ENCODE measurements at regions not wholly inside any gene's neighbourhood (a gene's known extent, or its start where the extent isn't known, plus 50 kb on each side); places are given as distances from the start of the nearest gene placed in this dataset.
"Not testable (repeated sequence)": the region's sequence is repeated elsewhere in the genome, so short reads cannot be mapped to it uniquely, and the experiment has no call there.

DNA sequence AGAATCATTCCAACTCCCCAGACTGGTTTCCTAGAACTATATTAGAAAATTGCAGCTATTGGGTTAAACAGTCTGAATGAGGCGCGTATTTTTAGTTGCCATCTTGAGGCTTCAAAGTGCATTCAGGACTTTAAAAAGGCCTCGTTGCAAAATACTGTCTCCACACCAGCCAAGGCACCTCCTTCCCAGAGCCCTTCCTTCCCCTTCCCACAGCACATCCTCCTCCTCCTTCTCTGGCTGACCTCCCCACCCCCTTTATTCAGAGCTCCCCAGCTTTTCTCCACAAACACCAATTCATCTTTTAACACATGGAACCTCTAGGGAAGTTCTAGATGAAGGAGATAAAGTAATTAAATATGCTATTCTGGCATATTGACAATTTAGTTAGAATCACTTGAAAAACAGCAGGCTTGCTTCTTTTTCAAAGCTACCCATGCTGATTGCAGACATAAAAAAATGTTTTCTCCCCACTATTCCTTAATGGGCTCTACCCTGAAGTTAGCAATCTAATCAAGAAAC is 90.3 kb downstream of the RTP5 start:
- DNase-seq: no peak

DNA sequence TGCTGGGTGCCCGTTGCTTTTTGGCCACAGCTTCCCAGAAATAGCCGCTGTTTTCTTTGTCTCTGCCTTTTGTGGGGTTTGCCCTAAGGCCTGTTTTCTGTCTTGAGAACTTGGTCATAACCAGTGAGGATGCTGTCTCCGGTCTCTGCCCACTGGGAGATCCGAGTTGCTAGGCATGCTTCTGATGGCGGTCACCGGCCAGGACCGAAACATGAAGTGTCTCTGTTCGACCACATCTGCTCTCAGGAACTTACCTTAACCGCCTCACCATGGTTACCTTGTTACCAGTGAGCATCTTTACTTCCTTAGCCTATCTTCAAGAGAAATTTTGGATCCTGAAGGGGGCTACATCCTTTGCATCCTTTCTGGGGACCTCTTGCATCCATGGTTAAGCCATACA is 91.9 kb downstream of the RTP5 start:
- DNase-seq: no peak

DNA sequence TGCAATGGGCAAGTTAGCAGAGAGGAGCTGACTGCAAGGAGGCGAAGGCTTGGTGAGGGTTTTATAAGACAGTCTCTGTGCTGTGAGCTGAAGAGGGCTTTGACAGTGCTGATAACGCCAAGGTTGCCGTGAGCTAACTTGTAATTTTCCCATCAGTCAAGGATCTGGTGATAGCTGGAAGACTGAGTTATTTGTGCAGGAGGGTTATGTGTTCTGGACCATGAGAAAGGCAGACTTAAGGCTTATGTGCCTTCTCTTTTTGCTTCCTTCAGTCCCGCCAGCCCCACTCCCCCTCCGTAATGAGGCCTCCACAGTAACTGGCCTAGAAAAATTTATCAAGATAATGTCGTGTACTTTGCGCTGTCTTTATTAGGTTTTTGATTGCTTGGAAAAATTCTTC is 94.6 kb downstream of the RTP5 start:
- no peak for DNase-seq

DNA sequence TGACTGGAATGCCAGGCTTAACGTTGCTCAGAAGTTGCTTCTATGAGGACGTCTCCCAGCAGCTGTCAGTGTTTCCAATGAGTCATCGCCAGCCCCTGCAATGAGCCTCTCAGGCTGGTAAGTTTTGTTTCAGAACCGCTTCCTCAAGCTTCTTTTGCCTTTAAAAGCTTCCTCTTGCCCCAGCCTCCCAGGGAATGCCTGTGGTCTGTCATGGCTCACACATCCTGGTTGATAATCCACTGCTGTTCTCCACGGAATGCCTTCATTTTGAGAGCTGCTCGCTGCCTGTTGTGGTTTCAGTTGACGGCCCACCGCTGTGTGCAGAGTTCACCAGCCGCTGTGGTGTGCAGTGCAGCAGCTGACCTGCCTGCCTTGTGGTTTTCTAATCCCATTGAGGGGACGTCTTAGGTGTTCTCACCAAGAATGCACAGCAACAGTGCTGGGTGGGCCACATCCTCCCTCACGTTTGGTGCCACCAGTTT is 96.4 kb downstream of the RTP5 start:
- DNase-seq: peak; percentile 64

DNA sequence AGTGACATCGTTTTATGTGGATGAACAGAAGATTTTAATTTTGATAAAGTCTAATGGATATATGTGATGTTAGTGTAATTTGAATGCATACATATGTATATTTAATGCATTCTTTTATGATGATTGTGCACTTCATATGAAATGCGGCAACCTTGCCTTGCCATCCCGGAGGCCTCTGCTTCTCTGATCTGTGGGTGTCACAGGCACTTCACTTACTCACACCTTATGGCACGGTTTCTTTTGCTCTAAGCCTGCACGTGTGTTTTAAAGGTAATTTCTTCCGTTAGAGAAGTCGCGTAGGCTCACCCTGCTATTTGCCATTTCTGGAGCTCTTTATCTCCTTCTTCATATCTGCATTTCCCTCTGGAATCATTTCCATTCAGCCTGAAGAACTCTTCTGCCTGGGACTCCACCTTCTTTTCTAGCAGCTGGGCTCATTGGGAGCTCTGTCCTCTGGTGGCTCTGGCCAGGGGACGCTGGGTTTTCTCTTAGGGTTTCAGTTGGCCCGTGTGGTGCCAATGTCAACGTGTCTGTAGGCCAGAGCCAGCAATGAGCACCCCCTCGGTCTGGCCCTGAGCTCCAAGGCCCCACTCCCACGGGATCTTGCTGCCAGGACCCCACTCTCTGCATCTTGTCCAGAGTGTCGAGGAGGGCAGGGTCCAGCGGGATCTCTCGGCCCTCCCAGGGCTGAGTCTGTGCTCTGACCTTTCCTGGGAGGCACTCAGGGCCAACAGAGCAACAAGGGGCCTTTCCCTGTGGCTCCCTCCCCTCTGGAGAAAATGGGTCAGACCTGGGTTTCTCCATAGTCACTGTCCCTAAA is 97.3 kb downstream of the RTP5 start:
- no peak for DNase-seq

DNA sequence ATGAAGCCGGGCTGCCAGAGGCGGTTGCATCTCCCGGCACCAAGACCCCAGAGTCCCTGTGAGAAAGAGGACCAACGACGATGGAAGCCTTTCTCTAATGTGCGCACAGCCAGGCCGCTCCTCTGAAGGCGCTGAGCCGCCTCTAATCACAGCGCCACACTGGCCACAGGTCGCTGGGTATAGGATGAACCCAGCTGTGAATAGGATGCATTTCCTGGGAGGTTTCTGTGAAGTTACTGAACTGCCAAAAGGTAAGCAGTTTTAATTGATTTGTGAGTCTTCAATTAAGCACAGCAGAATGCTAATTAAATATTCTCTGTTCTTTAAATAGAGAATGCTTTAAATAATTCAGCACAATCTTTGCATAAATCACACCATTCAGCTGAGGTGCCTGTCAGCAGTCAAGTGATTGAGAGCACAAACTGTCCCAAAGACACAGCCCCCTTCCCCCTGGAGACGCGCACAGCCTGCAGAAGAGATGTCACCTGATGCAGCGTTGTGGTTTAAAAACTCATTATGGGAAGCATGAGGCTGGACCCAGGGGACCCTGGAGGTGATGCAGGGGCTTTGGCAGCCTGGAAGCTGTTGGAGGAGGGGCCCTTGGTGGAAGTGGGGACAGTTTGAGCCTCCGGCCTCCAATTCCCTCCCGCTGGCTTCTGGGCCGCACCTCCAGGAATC is 98.1 kb downstream of the RTP5 start:
- DNase-seq: peak; percentile 25

DNA sequence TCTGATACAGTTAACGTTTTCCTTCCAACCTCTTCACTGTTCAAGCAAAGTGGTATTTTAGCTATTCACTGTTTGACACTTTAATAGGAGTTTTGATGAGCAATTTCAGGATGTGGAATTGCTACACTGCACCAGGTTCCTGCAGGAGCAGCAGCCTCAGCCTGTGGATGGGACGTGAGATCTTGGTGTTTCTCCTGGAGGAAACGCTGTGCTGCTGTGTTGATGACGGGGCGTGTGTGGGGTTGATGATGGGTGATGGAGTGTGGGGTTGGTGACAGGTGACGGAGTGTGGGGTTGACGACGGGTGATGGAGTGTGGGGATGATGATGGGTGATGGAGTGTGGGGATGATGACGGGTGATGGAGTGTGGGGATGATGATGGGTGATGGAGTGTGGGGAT is 98.9 kb downstream of the RTP5 start:
- no peak for DNase-seq

DNA sequence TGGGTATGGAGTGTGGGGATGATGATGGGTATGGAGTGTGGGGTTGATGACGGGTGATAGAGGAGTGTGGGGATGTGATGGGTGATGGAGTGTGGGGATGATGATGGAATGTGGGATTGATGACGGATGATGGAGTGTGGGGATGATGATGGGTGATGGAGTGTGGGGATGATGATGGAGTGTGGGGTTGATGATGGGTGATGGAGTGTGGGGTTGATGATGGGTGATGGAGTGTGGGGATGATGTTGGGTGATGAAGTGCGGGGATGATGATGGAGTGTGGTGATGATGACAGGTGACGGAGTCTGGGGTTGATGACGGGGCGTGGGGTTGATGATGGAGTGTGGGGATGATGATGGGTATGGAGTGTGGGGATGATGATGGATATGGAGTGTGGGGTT is 99.7 kb downstream of the RTP5 start:
- DNase-seq: not testable (repeated sequence)

DNA sequence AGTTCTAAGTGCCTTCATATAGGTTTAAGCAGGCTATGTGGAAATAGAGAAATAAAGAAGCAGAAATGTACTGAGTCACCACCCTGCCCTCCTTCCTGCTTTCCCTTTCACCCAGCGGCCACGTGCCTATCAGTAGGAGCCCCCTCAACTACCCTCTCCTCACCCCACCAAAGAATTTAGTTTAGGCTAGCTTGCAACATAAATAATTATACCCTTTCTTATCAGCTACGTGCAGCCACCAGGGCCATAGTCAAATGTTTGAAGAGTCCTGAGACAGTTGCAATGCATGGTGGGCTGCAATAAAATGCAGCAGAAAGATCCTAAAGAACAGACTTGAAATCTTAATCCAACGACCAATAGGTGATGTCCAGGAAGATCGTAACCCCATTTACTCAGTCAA is 101.2 kb downstream of the RTP5 start:
- no peak for DNase-seq

DNA sequence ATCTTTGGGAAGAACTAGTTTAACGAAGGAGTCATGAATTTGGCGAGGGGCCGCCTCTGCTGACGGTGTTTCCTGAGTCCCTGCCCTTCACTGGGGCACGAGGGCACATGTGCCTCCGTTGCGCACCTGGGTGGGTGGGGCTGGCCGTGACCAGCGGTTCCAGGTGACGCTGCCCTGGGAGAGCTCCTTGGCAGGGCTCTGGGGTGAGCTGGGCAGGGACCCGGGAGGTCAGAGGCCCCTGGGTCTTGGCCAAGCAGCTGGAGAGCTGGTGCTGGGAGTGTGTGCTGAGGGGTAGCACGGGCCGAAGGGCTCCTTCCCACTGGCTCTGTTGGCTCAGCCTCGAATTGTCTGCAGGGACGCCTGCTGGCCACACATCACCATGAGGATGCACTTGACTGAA is 104.6 kb downstream of the RTP5 start:
- DNase-seq: no peak

DNA sequence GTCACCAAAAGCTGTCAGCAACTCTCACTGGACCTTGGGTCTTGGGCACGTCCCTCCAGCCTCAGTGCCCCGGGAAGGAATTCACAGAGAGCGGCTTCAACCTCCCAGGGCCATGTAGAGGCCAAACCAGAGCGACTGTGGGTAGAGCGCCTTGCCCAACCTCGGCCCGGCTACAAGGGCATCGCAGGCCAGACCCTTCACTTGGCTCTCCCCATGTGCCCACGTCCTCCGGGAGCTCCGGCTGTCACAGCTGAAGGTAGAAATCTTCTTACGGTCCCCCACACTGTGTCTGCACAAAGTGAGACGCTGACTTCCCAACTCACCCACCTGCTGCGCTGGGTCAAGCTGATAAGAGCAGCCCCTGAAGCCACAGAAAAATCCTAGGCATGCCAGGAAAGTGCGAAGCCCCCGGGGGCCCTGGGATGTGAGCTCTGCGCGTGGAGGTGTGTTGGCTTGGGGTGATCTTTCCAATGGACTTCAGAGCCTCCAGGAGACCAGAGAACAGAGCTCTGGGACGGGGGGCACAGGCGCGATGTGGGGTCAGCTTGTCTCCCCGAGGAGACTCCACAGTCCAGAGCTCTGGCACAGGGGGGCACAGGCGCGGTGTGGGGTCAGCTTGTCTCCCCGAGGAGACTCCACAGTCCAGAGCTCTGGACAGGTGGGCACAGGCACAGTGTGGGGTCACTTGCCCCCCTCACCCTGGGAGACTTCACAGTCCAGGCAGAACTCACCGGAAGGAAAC is 105.5 kb downstream of the RTP5 start:
- no peak for DNase-seq

DNA sequence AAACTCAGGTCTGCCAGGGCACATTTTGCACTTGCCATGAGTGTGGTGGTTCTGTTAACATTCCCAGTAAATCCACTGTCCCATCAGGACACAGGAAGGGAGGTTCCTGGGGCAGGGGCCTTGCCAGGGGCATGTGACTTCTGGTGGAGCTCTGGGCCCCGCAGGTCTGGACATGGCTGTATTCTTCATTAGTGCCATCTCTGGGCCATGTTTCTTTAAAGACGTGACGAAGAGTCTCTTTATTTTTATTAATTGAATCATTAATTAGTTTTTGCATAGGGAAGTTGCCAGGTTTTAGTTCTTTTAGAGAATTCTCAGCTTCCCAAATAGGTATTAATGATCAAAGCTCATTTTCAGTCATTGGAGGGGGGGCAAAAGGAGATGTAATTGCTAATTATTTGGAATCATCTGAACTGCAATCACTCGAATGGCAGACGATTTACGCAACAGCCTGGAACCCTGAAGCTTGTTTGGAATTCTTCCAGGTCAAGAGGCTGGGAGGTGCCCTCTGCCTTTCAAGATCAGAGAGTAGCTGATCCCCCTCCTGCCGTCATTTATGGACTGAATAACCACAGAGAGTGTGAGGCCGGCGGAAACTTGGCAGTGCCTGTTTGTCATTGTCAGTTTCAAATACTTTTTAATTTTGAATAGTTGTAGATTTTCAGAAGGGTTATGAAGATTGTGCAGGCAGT is 106.2 kb downstream of the RTP5 start:
- DNase-seq: no peak

DNA sequence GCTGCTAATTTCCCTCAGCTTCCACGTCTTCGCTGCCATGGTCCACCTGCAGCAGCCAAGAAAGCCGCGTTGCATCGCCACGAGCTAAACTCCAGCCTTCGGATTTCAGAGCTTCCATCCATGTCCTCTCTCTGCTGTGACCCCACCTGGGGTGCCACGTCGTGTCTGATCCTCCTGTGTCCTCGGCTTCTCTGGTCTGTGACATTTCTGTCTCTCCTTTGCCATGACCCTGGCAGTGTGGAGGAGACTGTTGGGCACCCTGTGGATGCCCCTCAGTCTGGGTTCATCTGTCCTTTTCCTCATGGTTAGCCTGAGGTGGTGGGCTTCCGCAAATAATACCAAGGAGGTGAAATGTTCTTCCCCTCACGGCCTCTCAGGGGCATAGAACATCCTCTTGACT is 106.8 kb downstream of the RTP5 start:
- DNase-seq: no peak

DNA sequence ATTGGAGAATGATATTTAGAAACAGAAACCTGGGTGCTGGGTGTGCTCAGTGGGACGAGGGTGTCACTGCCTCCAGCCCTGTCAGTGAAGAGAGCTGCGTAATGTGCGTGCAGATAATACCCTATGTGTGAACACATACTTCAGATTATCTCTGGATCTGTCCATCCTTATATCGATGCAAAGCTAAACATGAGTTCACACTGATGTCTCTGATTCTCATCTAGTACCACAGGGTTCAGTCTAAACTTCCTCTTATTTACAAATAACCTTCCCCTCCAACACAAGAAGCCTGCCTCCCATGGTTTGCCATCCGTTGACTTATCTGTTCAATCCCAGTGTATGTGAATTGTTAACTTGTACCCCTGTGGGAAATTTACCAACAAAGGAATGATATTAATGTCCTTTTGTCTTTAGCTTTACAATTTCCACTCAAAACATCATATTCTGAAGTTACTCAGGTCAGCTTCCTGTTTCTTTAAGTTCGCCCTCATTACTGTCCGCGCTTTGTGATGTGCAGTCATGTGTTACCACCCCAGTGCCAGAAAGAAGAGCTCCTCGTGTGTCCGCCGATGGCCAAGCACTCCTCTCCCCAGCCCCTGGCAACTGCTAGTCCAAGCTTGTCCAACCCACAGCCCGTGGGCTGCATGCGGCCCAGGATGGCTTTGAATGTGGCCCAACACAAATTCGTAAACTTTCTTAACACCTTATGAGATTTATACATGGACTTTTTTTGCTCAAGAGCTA is 108.2 kb downstream of the RTP5 start:
- DNase-seq: no peak

DNA sequence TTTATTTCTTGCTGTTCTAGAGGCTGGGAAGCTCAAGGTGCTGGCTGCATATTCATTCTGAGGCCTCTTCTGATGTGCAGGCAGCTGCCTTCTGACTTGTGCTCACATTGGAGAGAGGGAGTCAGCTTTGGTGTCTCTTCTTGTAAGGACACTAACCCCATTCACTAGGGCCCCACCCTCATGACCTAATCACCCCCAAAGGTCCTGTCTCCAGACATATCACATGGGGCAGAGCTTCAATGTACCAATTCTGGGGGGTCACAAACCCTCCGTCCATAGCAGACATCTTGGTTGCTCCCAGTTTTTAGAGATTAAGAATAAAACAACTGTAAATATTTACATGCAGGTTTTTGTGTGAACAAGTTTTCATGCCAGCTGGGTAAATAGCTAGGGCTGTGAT is 109.1 kb downstream of the RTP5 start:
- DNase-seq: no peak

DNA sequence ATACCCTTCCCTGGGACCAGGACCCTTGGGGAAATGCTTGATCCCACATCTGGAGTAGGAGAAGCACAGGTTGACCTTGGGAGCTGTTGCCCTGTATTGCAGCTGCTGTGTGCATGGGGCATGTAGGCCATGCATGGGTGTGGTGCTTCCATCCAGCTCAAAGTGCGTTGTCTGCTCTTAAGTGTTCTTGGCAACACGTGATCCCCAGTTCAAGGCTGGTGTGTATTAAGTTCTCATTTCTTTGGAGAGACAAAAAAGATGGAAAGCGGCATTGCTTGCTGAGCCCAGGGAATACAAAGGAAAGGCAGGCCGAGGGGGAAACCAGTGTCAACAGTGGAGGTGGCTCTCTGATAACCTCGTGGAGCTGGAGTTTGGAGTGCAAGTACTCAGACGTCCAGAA is 110.7 kb downstream of the RTP5 start:
- no peak for DNase-seq

DNA sequence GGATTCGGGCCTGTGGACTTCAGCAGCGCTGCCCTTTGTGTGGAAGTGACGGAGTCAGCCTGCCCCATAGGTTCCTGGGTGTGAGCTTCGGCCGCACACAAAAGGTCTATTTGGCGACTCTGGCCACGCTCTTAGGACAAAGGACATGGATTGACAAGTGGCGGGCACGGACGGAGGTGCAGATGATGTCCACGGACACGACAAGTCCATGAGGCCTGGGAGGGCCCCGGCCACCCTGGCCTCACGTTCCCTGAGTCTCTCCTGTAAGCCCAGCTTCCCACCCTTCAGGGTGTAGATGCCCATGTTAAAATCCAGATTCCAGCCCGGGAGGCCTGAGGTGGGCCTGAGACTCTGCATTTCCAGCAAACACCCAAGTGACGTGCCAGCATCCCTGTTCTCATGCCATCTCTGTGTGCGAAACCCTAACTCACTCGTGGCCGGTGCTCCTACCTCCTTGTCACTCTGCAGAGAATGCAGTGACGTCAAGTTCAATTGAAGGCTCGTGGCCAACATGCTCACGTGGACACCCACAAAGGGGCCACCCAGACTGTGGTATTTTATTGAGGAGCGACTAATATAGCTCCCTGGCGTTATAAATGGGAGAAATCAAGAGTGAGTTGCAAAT is 111.7 kb downstream of the RTP5 start:
- no peak for DNase-seq

DNA sequence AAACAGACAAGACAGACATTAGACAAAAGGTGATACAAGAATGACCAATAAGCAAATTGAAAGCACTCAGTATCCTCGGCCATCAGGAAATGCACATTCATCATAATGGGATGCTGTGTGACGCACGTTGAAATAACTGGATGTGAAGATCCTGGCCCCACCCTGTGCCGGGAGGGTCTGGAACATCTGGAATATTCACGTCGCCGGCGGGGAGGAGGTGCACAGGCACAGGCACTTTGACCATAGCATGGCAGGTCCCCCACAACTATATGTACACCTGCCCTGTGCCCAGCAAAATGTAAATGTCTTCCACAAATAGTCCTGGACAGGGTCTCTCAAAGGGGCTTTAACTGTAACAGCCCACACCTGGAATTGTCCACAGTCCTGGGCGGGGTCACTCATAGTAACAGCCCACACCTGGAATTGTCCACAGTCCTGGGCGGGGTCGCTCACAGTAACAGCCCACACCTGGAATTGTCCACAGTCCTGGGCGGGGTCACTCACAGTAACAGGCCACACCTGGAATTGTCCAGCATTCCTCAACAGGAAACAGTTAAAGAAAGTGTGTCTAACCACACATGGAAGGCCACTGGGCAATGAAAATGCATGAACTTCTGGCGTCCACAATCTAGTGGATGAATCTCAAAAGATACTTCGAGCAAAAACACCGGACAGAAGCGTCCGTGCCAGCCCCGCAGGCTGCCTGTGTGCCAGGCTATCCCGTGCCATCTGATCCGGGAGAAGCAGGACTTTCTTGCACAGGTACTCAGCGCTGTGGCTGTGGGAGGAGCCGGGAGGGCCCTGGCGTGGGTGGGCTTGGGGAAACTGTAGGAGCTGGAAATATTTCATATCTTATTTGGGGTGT is 113.4 kb downstream of the RTP5 start:
- no peak for DNase-seq

DNA sequence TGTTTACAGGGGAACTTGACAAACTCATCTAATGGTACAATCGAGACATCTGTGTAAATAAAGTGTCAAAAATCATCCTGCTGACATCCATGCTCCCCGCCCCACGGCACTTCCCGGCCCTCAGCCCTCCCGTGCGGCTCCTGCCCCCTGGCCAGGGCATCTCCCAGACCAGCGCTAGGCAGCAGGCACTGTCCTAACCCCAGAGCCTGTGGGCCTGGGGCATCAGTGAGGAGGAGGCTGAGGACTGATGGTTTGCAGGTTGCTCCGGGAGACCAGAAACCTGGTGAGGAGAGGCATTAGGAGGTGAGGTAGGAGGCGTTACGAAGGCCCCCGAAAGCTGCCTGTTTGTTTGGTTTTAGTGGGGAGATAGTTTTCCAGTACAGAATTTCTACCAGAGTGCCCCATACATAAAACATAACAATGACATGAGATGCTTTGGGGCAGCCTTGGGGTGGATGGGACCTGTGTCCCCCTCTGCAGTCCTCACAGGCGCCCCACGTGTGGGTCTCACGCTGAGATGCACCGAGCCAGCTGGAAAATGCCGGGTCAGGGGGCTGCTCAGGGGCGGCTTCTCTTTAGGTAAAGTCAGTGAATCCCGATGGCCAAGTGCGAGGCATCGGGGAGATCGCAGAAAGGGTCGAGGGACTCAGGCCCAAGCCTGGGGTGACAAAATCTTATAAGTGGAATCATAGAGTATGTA is 114.2 kb downstream of the RTP5 start:
- no peak for DNase-seq

DNA sequence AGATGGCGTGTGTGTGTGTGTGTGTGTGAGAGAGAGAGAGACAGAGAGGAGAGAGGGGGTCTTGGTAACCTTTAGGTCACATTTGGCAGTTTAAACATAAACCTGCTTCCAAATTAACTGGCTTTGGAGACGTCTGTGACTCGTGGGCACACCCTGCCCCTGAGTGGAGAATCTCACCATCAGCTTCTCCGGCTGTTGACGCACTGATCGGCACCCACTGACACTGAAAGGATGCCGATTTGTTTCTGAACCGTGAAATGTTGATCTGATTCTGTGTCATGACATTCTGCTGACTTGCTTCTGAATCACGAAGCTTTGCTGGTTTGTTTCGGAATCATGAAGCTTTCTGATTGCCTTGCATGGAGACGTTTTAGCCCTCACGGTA is 114.7 kb downstream of the RTP5 start:
- DNase-seq: no peak
